Colonic mucosa (tissue), 4 donors: ENCODE measurements at regions not wholly inside any gene's neighbourhood (a gene's known extent, or its start where the extent isn't known, plus 50 kb on each side); places are given as distances from the start of the nearest gene placed in this dataset.

ENCODE experiments used
- DNase-seq: peaks from one replicate; pipeline ENCODE4 v3.0.0-alpha.2; 2020
- H3K27ac ChIP-seq: fragments of 200-600 bp; one replicate; pipeline ENCODE4 v1.8.0; 2021
- H3K27me3 ChIP-seq: fragments of 200-600 bp; one replicate; pipeline ENCODE4 v1.8.0; 2021
- H3K36me3 ChIP-seq: fragments of 200-600 bp; one replicate; pipeline ENCODE4 v1.8.0; 2021
- H3K4me1 ChIP-seq: fragments of 200-600 bp; one replicate; pipeline ENCODE4 v1.8.0; 2021; ENCODE audit warnings: mild to moderate bottlenecking
- H3K4me3 ChIP-seq: fragments of 200-600 bp; one replicate; pipeline ENCODE4 v1.8.0; 2021
- H3K9ac ChIP-seq, 2 donors: one replicate each; pipeline ENCODE4 v1.7.0; 2013; ENCODE audit warnings: control low read depth in 2 of 2, low read depth in 2 of 2, low read length in 2 of 2
- H3K9me3 ChIP-seq: fragments of 200-600 bp; one replicate; pipeline ENCODE4 v1.8.0; 2021
- intact Hi-C: fragments of 100-400 bp; cut with DNase I; formaldehyde crosslinking; loops from one replicate; pipeline ENCODE4 v1.14.1; 2022
- TF ChIP-seq, protein P1 (sequence below): fragments of 200-600 bp; IDR thresholded peaks from one replicate; pipeline ENCODE4 v1.8.0; 2022; ENCODE audit warnings: antibody characterized with exemption, mild to moderate bottlenecking
- donor health status: healthy.
- donor health status: DM: no; HTN: no; CAD: no.
- donor health status: DM: no; HTN: no; CAD: no.

DNA sequence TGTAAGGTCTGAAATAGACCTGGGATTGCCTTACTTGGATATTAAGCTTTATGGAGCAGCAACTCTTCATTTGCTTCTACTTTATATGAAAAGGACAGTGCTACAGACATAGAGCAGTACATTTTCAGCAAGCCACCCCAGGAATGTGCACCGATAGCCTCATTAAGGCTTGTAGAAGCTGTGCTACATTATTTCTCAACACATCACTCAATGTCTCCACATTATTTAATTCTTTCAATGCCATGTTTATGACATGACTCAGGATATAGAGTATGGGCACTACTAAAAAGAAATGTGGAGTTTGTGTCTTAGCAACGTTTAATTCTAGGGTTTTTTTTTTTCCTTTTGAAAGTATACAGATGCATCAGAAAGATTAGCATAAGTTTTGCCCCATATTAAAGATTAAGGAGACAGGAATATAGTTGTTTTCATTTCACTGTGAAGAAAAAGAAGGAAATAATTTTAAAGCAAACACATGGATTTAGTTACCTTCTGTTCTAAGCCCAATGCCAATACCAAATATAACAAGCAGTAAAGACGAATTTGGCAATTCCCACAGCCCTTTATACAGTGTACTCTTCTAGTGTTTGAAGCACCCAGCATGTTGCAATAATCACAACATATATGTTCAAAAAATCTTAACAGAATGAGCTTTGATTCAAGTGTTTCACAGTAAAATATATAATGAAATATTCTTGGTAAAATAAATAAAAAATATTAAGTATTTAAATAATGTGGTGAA is 2140.1 kb upstream of the AGA start:
- H3K27me3 ChIP-seq, result no peaks in the 10 kb centered on the region
- intact Hi-C loops, result no loop called here
- H3K4me3 ChIP-seq, result no peak overlapping the region
- no peaks in the 10 kb centered on the region for H3K9me3 ChIP-seq
- H3K9ac ChIP-seq, result no peak overlapping the region
- H3K36me3 ChIP-seq, result no peaks in the 10 kb centered on the region
- DNase-seq, result no peak
- TF ChIP-seq, protein P1, sequence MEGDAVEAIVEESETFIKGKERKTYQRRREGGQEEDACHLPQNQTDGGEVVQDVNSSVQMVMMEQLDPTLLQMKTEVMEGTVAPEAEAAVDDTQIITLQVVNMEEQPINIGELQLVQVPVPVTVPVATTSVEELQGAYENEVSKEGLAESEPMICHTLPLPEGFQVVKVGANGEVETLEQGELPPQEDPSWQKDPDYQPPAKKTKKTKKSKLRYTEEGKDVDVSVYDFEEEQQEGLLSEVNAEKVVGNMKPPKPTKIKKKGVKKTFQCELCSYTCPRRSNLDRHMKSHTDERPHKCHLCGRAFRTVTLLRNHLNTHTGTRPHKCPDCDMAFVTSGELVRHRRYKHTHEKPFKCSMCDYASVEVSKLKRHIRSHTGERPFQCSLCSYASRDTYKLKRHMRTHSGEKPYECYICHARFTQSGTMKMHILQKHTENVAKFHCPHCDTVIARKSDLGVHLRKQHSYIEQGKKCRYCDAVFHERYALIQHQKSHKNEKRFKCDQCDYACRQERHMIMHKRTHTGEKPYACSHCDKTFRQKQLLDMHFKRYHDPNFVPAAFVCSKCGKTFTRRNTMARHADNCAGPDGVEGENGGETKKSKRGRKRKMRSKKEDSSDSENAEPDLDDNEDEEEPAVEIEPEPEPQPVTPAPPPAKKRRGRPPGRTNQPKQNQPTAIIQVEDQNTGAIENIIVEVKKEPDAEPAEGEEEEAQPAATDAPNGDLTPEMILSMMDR, result no peak
- H3K4me1 ChIP-seq, result no peaks in the 10 kb centered on the region
- H3K27ac ChIP-seq, result no peak overlapping the region

DNA sequence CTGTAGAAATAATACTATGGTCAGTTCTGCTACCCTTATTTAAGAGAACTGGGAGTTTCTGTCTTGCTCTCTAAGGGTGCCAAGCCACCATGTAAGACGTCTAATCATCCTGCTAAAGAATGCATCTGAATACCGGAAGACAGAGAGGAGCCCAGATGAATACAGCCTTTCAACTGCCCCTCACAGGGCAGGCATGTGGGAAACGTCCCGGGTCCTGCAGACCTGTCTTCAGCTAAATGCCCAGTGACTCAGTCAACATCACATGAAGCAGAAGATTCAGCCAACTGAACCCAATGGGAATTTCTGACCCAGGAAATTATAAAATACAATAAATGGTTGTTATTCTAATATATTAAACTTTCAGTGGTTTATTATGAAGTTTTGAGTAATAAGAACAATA is 2141.0 kb upstream of the AGA start:
- Histone ChIP-seq H3K36me3 (no peaks in the 10 kb centered on the region), H3K27ac (no peak overlapping the region), H3K4me1 (no peaks in the 10 kb centered on the region), H3K4me3 (no peak overlapping the region), H3K9me3 (no peaks in the 10 kb centered on the region), H3K9ac (no peak overlapping the region), H3K27me3 (no peaks in the 10 kb centered on the region)
- intact Hi-C loops, result no loop called here
- DNase-seq, result no peak
- TF ChIP-seq, protein P1, result no peak

DNA sequence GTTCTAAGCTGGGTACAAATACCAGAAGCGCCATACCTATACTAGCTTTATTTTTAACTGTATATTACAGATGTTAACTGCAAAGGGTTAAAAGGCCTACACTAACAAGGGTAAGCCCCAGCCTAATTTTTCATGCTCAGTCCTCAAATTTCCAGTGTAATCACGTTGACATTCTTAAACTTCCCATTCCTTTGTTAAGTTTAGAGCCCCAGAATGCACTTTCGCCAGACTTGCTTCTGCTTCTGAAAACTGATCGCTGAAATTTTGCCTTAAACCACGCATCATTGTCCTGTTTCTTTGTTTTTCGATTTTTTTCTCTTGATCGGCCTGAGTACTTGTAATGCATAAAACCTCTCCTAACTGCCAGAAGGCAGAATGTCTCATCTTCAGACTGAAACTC is 2141.9 kb upstream of the AGA start:
- no peaks in the 10 kb centered on the region for H3K36me3 ChIP-seq
- no peaks in the 10 kb centered on the region for H3K9me3 ChIP-seq
- TF ChIP-seq, protein P1, result no peak
- no peak overlapping the region for H3K4me3 ChIP-seq
- no peaks in the 10 kb centered on the region for H3K27me3 ChIP-seq
- no peak overlapping the region for H3K27ac ChIP-seq
- intact Hi-C loops, result no loop called here
- no peak for DNase-seq
- no peaks in the 10 kb centered on the region for H3K4me1 ChIP-seq
- H3K9ac ChIP-seq, result no peak overlapping the region

DNA sequence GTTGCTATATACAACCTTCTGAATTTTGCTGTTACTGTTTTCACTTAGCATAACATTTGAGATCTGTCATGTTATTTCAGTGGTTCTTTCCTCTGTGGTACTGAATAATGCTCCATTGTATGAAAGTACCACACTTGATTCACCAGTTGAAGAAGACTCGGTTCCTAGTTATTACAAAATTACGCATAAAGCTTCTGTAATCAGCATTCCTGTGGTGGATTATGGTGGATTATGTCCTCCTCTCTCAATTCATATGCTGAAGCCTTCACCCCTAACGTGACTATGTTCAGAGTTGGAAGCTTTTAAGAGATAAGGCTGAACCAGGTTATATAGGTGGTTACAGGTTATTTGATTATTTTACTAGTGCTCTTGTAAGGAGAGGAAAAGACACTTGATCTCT is 2143.5 kb upstream of the AGA start:
- Histone ChIP-seq H3K27me3 (no peaks in the 10 kb centered on the region), H3K4me3 (no peak overlapping the region), H3K9me3 (no peaks in the 10 kb centered on the region), H3K4me1 (no peaks in the 10 kb centered on the region), H3K9ac (no peak overlapping the region), H3K27ac (no peak overlapping the region), H3K36me3 (no peaks in the 10 kb centered on the region)
- no peak for DNase-seq
- intact Hi-C loops, result no loop called here
- TF ChIP-seq, protein P1, result no peak

DNA sequence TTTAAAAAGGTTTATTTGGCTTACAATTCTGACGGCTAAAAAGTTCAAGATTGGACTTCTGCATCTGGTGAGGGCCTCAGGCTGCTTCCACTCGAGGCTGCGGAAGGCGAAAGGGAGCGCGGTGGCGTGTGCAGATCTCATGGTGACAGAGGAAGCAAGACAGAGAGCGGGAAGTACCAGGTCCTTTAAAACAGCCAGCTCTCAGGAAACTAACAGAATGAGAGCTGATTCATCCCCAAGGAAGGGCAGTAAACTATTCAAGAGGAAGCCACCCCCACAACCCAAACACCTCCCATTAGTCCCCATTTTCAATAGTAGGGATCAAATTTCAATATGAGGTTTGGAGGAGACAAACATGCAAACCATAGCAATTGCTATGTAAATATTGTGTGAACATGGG is 2144.2 kb upstream of the AGA start:
- Histone ChIP-seq H3K27me3 (no peaks in the 10 kb centered on the region), H3K36me3 (no peaks in the 10 kb centered on the region), H3K27ac (no peak overlapping the region), H3K4me1 (no peaks in the 10 kb centered on the region), H3K9ac (no peak overlapping the region), H3K9me3 (no peaks in the 10 kb centered on the region), H3K4me3 (no peak overlapping the region)
- TF ChIP-seq, protein P1, result no peak
- intact Hi-C loops, result no loop called here
- DNase-seq, result no peak
